GM21360 (cell line): ENCODE measurements at regions not wholly inside any gene's neighbourhood (a gene's known extent, or its start where the extent isn't known, plus 50 kb on each side); places are given as distances from the start of the nearest gene placed in this dataset.

Experiments used
- ATAC-seq: cut with Tn5 transposase; IDR thresholded peaks from one replicate; pipeline ENCODE4 v1.9.1; 2021; ENCODE audit warnings: mild to moderate bottlenecking, moderate library complexity; ENCODE audit not compliant: unreplicated experiment

DNA sequence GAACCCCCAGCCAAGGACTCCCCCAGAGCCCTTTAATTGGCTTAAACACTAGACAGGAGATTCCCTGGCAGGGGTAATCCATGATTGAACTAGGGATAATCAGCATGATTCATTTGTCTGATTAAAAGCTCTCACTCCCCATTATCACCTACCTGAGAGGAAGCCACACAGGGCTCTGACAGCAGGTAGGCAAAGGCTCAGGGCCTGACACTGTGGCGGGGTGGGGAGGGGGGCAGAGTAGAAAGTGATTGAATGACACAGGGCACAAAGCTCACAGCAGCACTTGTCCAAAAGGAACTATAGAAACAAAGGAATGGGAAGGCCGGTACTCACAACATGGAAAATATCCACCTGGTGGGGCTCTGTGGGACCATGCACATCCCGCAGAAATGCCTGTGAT, 231.6 kb downstream of the MAFB start:
- no peak for ATAC-seq

DNA sequence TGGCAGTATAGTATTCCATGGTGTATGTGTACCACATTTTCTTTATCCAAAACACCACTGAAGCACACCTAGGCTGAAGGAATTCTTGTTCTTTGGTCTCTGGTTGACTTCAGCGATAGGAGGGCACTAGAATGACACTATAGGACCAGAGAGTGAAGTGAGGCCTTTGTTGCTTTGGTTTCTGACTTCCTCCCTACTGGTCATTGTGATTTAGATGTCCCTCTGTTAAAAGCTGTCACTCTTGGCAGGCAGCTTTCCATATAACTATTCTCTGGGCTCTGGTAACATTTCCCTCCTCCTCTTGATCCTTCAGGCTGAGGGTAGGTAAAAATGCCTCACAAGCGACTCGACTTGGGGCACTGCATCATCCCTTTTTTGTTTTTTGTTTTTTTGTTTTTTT, 236.3 kb downstream of the MAFB start:
- no peak for ATAC-seq

DNA sequence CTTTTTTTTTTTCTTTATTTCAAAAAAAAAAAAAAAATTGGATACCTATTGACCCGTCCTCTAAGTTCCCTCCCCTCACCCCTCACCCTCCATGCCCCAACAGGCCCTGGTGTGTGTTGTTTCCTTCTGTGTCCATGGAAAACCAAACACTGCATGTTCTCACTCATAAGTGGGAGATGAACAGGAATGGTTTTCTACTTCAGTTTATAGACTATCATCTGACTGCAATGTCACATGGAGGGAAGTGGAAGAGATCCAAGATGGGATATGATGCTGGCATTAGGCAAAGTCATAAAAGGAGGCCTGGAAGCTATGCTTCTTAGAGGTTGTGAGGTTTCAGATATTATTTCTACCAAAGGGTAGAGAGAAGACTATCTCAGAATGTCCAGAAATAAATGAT, 237.5 kb downstream of the MAFB start:
- ATAC-seq, result no peak

DNA sequence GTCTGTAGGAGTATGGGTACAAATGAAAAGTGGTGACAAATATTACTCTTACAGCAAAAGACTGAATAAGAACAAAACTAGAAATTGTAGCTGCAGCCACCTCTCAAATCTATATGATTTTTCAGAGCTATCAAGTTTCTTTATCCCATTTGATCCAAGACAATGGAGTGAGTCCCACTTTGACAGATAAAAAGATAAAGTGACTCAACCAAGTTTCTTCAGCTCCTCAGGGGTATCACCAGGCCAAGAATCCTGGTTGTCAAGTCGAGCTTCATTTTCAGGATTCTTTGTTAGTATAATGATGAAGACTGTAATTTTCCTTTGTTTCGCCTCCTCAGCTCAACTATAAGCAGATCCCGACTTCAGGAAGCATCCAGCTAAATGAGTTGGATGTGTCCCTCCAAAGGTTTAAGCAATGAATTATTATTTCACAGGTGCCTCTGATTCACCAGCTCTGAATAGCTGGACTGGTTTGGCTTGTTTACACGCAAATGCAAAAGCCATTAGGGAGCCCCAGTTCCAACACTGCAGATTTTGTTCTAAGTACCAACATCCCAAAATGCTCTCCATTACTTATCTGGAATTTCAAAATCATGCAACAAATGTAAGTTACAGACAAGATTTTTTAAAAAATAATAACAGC, 238.9 kb downstream of the MAFB start:
- ATAC-seq, result no peak

DNA sequence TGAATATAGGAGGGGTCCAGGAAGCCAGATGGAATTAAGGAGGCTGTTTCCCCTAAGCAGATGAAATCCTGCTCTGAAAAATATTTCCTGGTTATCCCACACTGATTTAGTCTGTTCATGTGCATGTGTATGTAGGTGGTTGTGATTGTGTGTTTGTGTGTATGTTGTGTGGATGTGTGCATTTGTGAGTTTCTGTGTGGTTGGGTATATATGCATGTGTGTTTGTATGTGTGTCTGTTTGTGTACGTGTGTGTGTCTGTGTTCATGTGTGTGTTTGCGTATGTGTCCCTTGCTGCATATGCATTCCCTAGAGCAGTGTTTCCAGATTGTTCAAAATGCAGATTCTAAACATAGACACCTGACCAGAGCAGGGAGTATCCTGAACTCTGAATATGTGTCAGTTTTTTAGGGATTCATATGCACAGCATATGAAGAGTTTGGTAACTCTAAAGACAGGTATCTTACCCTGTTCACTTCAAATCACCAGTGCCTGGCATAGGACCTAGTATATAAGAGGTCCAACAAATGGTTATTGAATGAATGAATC, 239.8 kb downstream of the MAFB start:
- no peak for ATAC-seq

DNA sequence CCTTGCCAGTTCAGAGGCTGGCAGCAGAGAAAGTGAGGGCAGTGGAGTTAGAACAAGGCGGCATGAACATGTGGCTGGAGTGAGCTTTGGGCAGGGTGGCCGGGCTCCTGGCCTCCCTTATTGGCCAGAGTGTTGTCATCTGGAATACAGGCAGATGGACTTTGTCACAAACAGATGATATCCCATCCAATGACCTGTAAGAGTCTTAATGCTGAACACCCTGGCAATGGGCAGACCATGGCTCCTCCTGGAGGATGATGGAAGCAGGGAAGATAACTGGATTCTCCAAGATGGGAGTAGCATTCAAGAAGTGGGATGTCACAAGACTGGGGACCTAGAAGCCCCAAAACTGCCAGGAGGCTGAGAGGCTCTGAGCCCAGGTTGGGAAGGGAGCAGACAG, 242.1 kb downstream of the MAFB start:
- ATAC-seq, result no peak

DNA sequence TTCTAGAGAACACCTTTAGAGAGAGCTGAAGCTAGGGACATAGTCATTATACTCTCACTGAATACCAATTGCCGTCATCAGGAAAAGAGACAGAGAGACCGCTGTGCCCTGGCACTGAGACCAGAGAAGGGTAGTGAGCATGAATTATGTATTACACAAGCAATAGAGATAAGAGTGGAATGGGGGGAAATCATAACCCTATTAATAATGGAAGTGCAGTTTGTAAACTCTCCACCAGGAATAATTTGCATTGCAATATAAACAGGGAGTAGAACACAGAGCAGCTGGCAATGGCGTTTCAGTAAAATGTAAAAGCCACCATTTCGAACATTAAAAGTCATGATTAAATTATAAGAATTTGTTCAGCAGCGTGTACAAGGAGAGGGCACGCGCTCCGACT, 244.5 kb downstream of the MAFB start:
- no peak for ATAC-seq

DNA sequence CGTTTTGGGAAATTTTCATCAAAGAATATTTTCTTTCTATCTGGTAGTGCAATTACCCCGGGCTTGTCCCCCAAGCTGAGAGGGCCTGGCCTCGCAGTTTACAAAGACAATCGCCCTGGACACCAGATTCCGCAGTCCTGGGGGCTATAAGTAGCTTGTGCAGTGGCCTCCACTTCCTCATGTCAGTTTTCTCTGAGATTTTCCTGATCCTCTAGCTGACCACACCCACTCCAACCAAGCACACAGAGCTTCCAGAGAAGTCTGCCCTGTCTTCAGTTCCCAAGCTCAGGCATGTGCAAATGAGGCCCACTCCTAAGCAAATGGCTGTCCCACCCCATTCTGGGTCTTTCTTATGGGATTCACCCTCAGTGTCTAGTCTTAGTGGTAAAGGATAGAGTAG, 245.3 kb downstream of the MAFB start:
- no peak for ATAC-seq

DNA sequence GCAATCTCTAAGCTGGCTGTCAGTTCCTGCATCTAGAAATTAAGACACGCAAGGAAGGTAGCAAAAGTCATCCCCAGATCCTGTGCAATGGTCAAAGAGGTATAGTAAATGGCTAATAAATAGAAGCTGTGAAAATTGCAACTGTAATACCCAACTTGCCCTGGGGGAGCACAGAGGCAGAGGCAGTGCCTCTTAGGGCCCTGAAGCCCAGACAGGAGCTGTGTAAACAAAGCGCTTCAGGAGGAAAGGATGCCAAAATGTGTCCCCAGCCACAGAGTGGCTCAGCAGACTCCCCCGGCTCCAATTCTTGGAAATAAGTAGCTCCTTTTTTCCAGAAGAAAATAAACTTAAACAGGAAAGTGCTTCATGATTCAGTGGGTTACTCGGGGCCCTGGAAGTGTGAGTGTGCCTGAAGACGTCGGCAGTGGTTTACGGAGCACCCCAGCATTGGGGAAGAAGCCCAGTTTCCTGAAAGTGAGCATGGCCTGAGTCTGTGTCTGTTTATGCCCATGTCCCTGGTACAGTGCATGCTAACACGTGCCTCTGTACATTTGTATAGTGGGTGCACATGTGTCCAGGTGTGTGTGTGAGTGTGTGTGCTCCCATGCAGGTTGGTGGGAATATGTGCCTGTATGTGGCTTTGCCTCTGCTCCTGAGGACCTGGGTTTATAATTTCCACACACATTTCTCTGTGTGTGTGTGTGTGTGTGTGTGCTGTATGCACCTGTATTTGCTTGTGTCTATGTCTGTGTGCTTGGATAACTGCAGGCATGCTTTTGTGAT, 246.7 kb downstream of the MAFB start:
- ATAC-seq, result no peak

DNA sequence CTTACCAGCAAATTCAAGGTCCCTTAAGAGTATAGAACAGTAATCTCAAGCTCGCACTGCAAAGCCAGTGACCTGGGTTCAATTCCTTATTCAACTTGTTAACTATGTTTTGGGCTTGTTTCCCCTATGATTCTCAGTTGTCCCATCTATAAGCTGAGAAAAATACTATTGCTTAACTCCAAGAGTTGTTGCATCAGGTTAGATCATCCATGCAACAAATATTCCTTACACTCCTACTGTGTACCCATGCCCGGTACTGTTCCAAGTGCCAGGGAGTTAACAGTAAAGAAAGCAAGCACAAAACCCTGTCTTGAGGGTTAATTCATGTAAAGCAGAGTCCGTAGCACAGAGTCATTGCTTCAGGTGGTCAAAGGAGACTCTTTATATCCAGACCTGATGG, 247.3 kb downstream of the MAFB start:
- ATAC-seq, result no peak

DNA sequence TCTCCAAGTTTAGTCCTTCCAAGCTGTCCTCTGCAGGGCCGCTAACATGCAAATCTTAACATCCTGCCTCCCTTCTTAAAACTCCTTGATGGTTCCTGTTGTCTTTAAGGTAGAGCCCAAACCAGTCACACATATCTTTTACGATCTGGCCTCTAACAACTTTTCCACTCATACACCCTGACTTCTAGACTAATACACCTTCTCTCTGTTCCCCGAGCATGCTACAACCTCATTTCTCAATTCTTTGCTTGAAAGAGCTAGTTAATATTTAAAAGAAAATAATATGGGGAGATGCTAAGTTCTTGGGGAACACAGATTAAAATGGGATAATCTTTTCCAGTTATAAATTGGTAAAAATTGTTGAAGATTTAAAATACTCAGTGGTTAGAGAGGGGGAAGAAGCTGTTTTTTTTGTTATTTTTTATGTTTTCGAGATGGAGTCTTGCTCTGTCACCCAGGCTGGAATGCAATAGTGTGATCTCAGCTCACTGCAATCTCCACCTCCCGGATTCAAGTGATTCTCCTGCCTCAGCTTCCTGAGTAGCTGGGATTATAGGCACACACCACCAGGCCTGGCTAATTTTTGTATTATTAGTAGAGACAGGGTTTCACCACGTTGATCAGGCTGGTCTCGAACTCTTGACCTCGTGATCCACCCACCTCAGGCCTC, 250.7 kb downstream of the MAFB start:
- no peak for ATAC-seq

DNA sequence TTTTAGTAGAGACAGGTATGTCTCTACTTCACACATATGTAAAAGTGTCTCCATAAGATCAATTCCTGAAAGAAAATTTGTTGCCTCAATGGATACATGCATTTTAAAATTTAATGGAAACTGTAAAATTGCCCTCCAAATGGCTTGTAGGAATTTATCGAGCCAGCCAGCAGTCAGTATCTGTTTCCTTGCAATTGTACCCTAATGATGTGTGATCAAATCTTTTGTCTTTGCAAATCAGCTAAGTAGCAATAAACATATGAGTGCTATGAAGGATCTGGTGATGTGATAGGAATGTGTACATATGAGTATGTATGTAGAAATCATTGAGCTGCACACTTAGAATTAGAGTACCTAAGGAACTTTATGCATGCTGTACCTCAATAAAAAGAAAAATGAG, 253.0 kb downstream of the MAFB start:
- no peak for ATAC-seq

DNA sequence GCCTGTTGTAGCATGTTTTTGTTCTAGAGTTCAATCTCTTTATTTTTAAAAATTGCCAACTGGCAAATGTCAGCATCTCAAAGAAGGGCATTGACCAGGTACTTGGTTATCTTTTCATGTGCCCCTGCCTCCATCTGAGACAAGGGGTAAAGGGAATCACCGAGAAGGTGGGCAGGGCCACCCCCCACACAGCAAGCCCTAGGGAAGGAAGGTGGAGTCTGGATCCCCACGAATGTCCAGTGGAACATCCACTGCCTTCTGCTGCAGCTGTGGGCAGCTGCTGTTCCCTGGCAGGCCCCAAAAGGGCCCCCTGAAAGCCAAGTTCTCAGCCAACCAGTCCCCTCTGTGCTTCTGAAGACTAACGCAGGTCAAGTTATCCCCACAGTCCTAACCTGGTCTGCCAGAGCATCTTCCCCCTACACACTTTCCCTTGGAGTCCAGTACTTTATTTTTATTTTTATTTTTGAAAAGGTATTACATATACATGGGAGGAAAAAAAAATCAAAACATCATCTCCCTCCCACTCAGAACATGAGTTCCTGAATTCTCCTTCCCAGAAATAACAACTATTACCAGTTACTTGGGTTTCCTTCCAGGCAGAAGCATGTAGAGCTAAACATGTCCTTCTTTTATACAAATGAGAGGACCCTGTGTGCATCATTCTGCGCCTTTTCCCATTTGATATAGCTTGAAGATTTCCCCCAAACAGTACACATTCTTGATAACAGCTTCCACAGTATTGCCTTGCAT, 253.7 kb downstream of the MAFB start:
- no peak for ATAC-seq

DNA sequence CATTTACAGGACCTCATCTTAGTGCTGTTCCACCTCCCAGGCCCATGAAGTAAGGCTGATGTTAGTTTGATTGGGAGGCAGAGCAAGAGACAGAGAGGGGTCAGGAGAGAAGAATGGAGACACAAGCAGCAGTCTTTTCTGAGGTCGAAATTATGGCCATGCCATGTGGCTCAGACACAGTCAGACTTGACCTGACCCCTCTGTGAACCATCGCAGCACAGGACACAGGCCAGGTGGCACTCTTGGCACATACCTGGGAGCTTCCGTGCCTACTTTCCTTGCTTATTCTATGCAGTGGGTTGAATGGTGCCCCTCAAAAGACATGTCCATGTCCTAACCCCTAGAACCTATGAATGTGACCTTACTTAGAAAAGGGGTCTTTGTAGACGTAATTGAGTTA, 254.9 kb downstream of the MAFB start:
- no peak for ATAC-seq

DNA sequence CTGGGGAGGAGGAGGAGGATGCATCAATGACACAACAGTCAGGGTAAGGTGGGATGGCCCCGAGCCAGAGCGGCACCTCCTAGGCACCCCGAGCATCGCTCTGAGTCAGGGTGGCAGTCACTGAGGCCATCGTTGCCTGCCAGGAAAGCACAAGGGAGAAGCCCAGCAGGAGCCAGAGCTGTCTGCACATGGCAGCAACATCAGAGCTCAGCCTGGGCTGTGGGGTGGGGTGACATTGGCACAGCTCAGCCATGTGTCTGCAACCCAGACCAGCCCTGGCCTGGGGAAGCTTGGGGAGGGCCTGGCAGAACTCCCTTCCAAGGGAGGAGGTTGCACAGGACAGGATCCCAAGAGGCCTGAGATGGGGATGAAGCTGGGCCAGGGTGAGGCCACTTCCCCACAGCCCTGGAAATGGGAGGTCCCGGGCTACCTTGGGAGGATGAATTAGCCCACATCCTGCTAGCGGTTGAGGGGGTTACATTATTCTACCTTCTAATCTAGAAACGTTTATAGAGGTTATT, 255.6 kb downstream of the MAFB start:
- ATAC-seq, result no peak

DNA sequence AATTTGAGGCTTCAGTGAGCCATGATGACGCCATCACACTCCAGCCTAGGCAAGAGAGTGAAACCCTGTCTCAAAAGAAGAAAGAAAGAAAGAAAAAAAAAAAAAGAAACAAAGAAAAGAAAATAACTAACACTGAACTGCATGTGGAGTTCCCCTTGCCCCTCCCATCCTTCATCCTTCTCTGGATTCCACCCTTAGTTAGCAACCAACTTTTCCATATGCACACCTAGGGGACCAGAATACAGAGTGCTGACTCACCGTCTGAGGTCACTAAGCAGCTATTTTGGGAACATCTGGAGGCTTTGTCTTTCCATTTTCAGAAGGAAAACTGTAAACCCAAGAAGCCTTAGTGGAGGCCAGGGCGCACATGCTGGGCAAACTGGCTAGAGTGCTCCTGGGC, 257.4 kb downstream of the MAFB start:
- no peak for ATAC-seq

DNA sequence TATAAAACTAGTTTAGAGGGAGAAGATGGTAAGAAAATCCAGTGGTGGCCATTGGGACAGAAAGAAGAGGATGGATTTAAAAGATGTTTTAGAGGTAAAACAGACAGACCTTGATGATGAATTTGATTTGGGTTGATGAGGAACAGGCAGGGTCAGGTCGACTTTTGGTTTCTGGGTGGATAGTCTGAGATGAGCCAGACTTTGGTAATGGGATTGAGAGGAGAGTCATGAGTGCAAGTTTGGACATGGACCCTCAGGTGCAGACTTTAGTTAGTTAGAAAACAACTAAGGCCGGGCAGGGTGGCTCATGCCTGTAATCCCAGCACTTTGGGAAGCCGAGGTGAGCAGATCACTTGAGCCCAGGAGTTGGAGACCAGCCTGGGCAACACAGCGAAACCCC, 257.9 kb downstream of the MAFB start:
- no peak for ATAC-seq

DNA sequence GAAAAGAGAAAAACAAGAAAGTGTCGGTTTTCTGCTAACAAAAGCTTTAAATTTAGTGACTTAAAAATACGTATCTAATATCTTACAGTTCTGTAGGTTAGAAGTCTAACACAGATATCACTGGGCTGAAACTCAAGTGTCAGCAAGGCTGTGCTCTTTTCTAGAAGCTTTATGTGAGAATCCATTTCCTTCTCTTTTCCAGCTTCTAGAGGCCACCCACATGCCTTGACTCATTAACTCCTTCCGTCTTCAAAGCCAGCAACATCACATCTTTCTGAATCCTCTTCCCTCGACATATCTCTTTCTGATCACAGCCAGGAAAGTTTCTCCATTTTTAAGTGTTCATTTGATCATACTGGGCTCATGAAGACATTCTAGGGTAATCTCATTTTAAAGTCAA, 262.0 kb downstream of the MAFB start:
- ATAC-seq, result no peak

DNA sequence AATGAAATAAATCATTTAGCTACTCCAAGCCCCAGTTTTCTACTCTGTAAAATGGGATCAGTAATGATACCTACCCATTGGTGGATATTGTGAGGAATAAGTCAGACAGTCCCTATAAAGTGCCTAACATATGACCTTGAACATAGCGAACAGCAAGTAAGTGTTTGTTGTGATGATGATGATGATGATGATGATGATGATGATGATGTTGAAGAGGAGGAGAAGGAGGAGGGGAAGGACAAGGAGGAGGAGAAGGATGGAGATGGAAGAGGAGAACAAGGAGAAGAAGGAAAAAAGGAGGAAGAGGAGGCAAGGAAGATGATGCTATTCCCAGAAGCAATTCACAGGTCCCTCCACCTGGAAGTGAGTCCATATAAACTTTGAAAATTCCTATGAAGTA, 264.3 kb downstream of the MAFB start:
- ATAC-seq, result no peak

DNA sequence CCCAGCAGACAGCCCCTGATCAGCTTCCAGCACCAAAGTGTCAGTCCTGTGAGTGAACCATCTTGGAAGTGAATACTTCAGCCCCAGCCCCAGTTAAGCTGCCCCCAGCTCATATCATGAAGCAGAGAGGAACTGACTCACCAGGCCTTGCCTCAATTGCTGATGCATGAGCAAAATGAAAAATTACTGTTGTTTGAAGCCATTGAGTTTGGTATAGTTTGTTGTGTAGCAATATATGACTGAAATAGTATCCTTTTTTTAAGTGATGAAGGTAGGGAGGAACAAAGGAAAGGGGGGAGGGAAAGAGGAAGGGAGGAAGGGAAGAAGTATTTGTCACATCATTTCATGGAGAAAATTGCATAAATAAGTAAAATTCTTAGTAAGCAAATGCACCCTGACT, 266.4 kb downstream of the MAFB start:
- ATAC-seq, result no peak

DNA sequence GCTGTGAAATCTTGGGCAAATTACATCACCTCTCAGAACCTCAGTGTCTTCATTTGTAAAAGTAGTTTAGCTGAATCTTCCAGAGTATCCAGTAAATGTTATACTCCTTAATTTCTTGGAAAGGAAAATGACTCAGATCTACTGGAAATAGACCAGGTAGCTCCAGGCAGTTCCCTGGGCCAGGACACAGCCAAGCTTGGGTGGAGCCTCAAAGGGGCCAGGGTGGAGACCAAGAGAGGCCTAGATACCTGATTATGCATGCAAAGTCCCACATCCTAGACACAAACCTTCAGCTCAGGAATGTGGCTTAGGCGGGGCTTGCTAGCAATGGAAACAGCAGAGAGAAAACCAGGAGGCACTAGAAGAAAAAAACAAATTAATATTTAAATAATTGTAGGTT, 272.8 kb downstream of the MAFB start:
- ATAC-seq, result no peak
